ENCODE measurements at regions not wholly inside any gene's neighbourhood (a gene's known extent, or its start where the extent isn't known, plus 50 kb on each side); places are given as distances from the start of the nearest gene placed in this dataset.

- no peak overlapping the region for H2AFZ ChIP-seq (ENCODE audit: low read depth, low read length, poor library complexity, severe bottlenecking)
- no peak overlapping the region for H3K4me2 ChIP-seq (ENCODE audit: low read length)
These were observed 696.8 kb upstream of the LRFN5 start for GRCh38 chr14:40909906-40910305.

More at GRCh38 chr14:40909906-40910305, 696.8 kb upstream of the LRFN5 start:
- RAD21 ChIA-PET (ENCODE audit: low non-redundant PET in 1 of 2, low total read pairs in 2 of 2, uncharacterized antibody in 2 of 2, unreplicated experiment in 2 of 2), result no interaction called here
- Histone ChIP-seq H3K27ac (ENCODE audit: low read depth, low read length) (no peak overlapping the region), H3K79me2 (ENCODE audit: insufficient read depth, low read length) (no peaks in the 10 kb centered on the region), H3K4me3 (replicated peaks in 1 of 2; ENCODE audit: low read depth in 1 of 2, low read length in 2 of 2) (no peak overlapping the region), H3K27me3 (ENCODE audit: insufficient read depth, low read length) (no peaks in the 10 kb centered on the region), H3K4me1 (ENCODE audit: control insufficient read depth in 1 of 2, insufficient read depth in 2 of 2, low read length in 2 of 2) (no peaks in the 10 kb centered on the region), H3K9me3 (ENCODE audit: control insufficient read depth in 1 of 2, insufficient read depth in 1 of 2, low read depth in 1 of 2, low read length in 2 of 2) (no peaks in the 10 kb centered on the region), H3K9me2 (ENCODE audit: insufficient read depth) (no peaks in the 10 kb centered on the region), H3K36me3 (ENCODE audit: control insufficient read depth in 1 of 2, insufficient read depth in 2 of 2, low read length in 2 of 2) (no peaks in the 10 kb centered on the region), H4K20me1 (ENCODE audit: insufficient read depth) (no peaks in the 10 kb centered on the region), H3K9ac (ENCODE audit: low read length) (no peak overlapping the region)
- TF ChIP-seq SRF (IDR thresholded peaks at IDR 0.05; ENCODE audit: low read depth), result no peak
- no peak for TF ChIP-seq MAX (IDR thresholded peaks at IDR 0.05)
- no peak for TF ChIP-seq REST (IDR thresholded peaks at IDR 0.05; ENCODE audit: low read depth)
- no peak for TF ChIP-seq EGR1 (IDR thresholded peaks at IDR 0.05; ENCODE audit: low read depth)
- no peak for TF ChIP-seq ELF1 (IDR thresholded peaks at IDR 0.05; ENCODE audit: borderline replicate concordance, low read depth)
- no peak for TF ChIP-seq POLR2AphosphoS5 (IDR thresholded peaks at IDR 0.05; ENCODE audit: low read depth, low read length)
- CTCF ChIA-PET, result no interaction called here
- BruUV-seq (replicated peaks), result no TSS peak
- intact Hi-C loops (cut with micrococcal nuclease), result no loop called here
- ATAC-seq (no peak), DNase-seq (ENCODE audit: low read depth, low spot score) (no peak)
- POLR2A ChIA-PET, result no interaction called here
